ENCODE measurements at regions not wholly inside any gene's neighbourhood (a gene's known extent, or its start where the extent isn't known, plus 50 kb on each side); places are given as distances from the start of the nearest gene placed in this dataset.

DNA sequence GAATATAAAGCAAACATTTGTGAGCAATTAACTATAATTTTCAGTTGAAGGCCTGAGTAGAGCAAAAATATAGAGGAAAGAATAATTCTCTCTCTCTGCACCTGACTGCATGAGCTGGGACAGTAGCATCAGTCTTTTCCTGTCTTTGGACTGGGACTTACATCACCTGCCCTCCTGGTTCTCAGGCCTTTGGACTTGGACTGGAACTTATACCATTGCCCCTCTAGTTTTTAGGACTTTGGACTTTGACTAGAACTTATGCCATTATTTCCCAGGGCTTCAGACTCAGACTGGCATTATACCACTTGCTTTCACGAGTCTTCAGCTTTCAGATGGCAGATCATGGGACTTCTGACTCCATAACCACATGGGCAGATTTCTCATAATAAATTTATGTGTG lies 81.0 kb upstream of the SLC25A13 start:
- no peak for DNase-seq

DNA sequence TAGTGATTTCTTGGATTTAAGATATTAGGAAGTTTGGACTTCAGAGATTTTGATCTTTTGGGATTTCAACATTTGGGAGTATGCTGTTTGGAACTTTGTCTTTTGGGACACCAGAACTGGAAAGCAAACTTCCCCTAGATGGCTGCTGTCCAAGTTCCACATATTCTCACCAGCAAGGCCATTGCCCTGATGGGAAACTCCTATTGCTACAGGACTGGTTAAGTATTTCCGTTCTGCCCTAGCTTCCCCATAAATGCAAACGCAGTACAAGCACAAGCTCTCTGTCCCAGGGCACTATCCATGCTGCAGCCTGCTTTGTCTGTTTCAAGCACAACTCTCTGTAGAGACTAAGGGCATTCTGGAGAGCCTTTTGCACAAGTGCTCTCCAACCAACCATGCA lies 79.3 kb upstream of the SLC25A13 start:
- DNase-seq, result no peak

DNA sequence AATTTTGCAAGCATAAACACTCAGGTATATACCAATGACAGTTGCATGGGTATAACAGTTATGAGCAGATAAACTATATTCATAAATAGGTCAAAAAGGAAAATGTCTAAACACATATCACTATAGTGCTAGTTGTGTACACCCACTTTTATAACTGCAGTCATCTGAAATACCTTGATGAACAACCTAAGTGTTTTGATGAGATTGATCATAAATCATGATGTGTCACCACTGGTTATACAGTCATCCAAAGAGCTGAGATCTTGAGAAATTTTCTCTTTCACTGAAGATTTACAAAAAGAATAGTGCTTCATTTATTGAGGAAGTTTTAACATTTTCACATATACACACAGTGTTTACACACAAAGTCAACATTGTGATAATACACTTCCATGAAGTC lies 78.6 kb upstream of the SLC25A13 start:
- no peak for DNase-seq

DNA sequence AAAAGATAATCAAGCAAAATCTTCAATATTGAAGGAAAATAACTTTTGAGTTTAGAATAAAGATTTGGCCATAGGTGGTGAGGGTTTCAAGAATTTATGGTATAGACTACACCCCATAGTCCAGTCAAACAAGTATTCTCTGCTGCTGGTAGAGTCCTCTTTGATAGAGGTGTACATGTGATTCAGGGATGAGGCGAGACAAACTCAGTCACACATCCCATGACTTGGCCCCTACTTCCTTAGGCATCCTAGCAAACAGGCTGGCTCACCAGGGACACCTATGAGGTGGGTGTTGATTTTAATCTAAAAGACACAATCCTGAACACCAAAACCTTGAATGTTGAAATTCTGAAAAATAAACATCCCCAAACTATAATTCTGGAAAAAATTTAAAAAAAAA lies 78.1 kb upstream of the SLC25A13 start:
- DNase-seq, result no peak

DNA sequence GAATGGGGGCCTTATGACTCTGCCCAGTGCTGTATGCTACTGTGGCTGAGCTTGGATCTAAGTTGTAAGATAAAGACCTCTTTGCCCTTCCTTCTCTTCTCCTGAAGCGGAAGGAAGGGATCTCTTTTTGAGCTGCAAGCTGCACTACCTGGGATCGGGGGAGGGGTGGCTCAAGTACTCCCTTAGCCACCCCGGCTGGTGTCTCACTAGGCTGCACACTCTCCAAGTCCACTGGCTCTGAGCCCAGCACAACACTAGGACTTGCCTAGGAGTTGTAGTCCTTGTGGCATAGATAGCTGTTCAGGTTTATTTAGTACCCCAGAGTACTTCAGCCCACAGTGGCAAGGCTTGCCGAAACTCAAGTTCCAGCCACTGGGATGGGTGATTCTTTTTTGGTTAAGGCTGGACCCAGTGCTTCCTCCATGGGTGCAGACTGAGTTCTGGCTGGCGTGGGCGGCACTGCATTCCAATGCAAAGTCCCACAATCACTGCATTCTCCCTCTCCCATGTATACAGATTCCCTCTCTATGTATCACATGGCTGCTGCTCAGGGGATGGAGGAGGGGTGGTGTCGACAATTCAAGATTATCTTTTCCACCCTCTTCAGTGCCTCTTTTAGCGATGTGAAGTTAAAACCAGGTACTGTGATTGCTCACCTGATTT lies 76.2 kb upstream of the SLC25A13 start:
- peak; percentile 44 for DNase-seq

DNA sequence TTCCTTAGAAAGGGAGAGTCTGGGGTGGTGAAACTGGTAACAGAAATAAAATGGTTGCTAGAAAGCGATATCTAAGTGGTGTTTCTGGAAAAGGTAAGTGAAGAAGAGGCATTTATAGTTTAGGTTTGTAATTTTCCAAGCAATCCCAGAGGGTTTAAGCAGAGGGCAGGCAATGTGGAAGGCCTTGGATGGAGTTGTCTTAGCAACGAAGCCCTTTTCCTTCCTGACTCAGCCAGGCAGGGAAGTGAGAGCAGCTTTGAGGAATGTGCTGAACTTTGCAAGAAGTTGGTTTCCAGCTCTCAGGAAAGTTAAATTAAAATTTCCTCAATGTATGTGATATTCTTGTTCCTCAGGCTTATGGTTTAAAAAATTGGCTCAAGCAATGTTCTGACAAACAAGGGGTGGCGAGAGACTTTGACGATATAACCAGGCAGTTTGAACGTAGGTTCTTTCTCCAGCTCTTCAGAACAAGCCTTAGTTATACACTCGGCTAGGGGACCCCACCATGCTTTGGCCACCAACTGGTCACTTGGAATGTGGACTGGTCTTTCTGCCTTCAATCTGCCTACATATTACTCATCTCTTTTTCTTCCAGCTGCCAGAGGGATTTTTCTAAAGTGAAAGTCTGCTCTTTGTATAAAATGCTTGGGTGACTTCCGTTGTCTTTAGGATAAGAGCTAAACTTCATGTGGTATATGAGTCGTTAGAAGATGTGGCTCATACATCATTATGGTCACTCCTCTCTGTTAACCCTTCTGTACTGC lies 66.9 kb upstream of the SLC25A13 start:
- no peak for DNase-seq

DNA sequence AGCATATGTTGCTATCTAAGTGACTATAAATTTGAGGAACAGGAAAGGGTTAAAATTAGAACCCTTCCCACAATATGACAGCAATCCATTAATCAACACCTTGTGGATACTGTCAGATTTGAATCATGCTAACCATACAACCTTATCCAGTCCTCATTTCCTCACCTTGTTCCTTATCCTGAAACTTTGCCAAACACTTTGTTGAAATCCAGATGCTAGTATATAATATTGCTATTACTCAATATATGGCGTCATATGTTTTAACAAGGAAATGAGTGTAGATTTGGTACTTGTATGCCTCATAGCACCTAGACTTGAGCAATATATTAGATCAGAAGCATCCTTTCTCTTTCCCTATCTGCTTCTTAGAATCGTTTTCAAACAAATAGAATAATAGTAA lies 66.3 kb upstream of the SLC25A13 start:
- no peak for DNase-seq

DNA sequence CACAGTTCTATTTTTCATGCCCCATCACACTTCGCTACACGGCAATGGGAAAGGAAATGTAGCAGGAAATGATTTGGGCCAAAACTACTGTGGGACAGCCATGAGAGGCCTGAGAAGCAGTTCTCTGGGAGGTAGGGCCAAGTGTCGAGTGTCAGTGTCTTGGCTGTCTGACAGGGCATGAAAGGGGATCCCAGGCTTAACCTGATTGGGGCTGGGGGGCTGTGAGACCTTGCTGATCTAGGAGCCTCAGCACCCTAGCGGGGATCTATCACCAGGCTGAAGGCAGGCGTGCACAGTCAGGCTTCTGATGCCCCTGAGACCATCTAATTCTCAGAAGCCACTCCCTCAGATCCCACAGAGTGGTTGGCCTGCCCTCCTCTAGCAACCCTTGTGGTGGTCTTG lies 58.2 kb upstream of the SLC25A13 start:
- peak; percentile 69 for DNase-seq

DNA sequence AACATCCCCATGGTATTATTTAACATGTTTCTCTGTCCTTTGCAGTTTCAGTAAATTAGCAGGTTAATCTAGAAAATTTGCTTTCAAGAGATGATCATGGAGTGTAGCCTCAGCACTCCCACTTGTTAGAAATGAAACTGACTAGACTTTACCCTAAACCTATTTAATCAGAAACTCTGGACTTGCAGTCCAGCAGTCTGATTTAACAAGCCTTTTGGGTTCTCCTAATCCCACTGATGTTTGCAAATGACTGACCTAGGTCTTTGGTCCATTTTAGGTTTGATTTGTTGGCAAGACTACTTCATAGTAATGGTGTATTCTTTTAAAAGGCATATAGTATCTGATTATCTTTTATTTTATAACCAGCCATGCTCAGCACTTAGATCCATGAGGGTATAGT lies 55.5 kb upstream of the SLC25A13 start:
- DNase-seq, result no peak

Data from NCI-H2029 (cell line).